ENCODE measurements at regions not wholly inside any gene's neighbourhood (a gene's known extent, or its start where the extent isn't known, plus 50 kb on each side); places are given as distances from the start of the nearest gene placed in this dataset.
"Not testable (repeated sequence)": the region's sequence is repeated elsewhere in the genome, so short reads cannot be mapped to it uniquely, and the experiment has no call there.

GRCh38 chr1:88327391-88328267, 356.4 kb upstream of the PKN2 start:
- no peak for DNase-seq

DNA sequence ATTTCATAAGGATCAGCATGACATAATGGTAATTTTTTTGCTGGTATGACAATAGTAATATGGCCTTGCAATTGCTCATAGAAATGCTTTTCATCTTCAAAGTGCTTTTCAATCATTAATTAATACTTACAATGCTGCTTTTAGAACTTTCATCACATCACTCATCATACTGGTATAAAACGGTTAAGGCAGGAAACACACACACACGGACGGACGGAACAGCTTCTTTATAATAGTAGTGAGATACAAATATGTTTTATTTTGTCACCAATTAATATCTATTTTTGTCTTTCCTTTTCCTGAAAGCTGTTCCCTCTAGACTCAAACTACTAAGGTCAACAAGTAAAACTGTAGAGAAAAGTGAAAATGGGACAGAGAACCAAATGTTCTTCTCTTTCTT, 353.9 kb upstream of the PKN2 start:
- DNase-seq: no peak

DNA sequence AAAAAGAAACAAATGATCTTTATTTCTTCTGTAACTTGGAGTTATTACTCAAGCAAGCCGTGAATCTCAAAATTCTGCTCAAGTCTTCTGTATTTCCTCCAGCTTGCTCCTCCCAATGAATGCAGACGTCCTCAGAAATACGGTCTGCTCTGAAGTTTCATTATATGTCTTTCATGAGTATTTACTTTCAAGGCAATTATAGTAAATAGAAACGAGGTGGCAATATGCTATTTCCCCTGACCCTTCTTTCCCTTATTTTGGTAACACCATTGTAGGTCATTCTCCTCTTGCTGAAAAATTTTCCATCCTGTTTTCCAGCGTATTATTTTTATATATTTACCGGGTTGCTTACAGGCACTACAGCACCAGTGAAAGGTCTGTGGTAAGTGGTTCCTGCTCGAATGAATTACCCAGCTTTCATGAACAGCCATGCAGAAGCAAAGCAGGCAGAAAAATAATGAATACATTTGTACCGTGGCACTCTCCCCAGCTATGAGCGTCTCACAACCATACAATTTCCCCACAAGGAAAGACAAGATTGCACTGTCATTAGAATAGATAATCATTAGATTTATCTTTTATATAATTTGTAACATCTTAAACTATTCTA, 350.9 kb upstream of the PKN2 start:
- DNase-seq: no peak

GRCh38 chr1:88341447-88341846, 342.6 kb upstream of the PKN2 start:
- no peak for DNase-seq

- DNase-seq: not testable (repeated sequence)
These were observed 342.0 kb upstream of the PKN2 start for GRCh38 chr1:88342081-88342480.

GRCh38 chr1:88350648-88351047, 333.4 kb upstream of the PKN2 start:
- DNase-seq: no peak

DNA sequence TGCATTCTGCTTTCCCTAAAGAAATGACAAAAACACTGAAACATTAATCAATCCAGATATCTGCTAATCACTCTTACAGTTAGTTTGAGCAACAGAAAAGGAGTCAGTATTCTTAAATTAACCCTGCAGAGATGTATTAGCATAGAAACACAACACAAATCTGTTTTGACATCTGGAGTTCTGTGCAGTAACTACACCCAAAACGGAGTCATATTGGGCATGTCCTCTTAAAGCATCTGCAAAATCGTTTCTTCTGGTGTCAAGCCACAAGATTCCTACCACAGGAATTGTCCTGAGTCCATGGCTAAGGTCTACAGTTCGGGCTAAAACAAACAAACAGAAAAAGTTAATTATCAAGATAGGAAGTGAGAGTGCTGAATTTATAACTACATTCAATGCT, 332.1 kb upstream of the PKN2 start:
- no peak for DNase-seq

DNA sequence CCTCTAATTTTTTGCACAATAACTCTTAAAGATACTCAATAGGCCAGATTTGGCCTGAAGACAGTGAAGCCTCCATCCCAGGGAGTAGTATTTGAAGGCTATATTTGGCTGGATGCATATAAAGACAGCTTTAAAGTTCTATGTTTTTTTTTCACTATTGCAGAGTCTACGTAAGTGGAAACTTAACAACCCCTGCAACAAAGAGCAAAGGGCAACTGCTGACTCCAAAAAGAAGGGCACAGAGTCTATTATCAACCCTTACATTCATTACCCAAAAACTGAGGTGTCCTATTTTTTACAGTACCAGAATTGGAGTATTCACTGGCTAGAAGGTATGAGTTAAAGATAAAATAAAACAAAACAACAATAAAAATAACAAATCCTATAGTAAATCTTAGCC, 329.8 kb upstream of the PKN2 start:
- DNase-seq: no peak

- no peak for DNase-seq
These were observed 326.3 kb upstream of the PKN2 start for GRCh38 chr1:88357729-88358128.

- no peak for DNase-seq
These were observed 312.5 kb upstream of the PKN2 start for GRCh38 chr1:88371436-88372023.

DNA sequence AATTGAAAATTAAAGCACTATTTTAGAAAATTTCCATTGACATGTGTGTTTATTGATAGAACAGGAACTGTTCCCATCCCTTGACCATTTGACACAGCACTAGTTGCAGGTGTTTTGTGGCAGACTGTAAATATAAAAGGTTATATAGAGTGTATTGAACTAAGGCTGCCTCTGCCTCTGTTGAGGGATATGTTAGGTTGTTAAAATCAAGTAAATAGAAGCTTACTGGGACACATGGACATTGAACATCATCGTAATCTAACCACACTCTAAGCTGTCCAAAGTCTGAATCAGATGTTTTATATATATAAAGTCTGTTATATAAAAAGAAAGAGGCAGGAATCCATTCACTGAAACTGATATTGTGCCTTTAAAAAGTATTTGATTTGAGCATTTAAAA, 308.1 kb upstream of the PKN2 start:
- no peak for DNase-seq

DNA sequence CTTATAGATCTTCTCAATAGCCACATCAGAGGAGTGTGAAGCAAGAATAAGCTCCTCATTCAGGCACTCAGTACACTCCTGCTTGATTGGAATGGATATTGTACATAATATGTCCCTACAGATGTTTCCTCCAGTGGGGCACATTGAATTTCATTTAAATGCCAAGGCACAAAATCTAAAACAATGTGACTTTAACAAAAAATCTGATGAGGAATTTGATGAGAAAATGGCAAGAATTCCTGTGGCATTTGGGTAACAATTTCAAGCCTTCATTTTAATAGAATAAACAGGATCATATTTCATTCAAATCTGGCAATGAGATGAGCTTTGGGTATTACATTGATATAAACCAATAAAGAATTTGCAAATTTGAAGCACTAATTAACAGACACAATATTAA, 307.7 kb upstream of the PKN2 start:
- DNase-seq: no peak

- DNase-seq: no peak
These were observed 305.5 kb upstream of the PKN2 start for GRCh38 chr1:88378560-88378959.

DNA sequence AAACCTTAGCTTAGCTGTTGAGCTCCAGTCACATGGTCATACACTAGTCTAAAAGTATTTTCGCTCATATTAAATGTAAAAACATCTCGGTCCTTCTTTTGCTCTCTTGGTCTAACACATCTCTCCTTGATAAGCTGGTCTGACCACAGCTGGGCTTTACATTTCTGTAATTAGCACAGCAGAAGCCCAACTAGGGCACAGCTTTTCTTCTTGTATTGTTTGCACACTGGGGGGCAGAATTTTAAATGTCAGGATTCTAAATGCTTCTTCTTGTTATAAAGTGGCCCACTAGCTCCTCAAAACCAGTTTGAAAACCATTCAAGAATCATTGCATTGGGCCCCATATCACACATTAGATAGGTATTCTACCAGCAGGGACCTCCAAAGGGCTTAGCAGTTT, 289.1 kb upstream of the PKN2 start:
- no peak for DNase-seq

GRCh38 chr1:88398338-88398737, 285.7 kb upstream of the PKN2 start:
- no peak for DNase-seq

GRCh38 chr1:88399690-88400089, 284.4 kb upstream of the PKN2 start:
- DNase-seq: no peak

- no peak for DNase-seq
These were observed 282.8 kb upstream of the PKN2 start for GRCh38 chr1:88401313-88401712.

- no peak for DNase-seq
These were observed 279.5 kb upstream of the PKN2 start for GRCh38 chr1:88404582-88404981.

DNA sequence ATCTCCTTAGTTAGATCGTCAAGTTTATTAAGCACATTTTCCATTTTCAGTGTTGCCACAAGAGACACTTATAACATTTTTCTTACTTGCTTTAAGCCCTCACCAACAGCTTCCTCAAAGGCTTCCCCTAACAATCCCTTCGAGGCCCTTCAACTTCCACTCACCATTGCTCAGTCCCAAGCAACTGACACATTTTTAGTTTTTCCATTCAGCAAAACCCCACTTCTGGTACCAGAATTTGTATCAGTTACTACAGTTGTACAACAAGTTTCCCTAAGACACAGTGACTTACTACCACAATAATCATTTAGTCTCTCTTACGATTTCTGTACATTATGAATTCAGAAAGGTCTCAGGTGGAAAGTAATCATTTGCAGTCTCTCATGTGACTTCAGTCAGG, 276.8 kb upstream of the PKN2 start:
- no peak for DNase-seq

DNA sequence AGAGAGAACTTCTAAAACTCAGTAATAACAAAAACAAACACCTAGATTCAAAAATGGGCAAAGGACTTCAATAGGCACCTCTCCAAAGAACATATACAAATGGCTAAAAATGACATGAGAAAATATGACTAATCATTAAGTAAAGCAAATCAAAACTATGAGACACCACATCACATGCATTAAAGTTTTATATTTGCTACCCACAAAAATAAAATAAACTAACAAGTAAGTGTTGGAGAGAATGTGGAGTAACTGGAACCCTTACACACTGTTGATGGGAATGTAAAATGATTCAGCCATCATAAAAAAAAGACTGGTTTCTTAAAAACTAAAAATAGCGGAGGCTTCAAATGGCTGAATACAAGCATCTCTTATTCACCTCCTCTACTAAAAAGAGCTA, 262.1 kb upstream of the PKN2 start:
- DNase-seq: no peak

GRCh38 chr1:88433556-88433955, 250.5 kb upstream of the PKN2 start:
- DNase-seq: no peak

DNA sequence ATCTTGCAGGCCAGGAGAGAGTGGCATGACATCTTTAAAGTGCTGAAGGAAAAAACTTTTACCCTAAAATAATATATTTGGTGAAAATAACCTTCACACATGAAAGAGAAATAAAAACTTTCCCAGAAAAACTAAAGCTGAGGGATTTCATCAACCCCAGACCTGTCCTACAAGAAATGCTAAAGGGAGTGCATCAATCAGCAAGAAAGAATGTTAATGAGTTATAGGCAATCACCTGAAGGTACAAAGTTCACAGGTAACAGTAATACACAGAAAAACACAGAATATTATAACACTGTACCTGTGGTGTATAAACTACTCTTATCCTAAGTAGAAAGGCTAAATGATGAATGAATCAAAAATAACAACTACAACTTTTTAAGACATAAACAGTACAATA, 249.2 kb upstream of the PKN2 start:
- no peak for DNase-seq

GRCh38 chr1:88441022-88441421, 243.1 kb upstream of the PKN2 start:
- no peak for DNase-seq

DNA sequence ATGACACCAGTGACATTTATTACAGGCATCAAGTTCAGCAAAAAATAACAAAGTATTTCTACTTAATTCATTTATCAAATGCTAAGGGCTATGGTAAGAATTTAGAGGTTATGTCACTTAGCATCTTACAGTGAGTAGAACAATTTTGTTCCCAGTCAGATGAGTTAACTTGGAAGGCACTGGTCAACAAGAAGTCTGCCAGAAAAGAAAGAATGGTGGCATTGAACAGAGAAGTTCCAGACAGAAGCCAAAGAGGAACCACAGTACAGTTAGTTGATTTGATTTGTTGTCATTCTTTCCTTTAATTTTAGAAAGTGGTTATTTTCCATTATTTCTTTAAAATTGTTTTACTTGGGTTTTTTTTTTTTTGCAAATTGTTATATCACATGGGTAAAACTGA, 232.2 kb upstream of the PKN2 start:
- DNase-seq: no peak

Data from activated CD4-positive, CD25-positive, alpha-beta regulatory T cell (primary cell).